MCF 10A (cell line): ENCODE measurements at regions not wholly inside any gene's neighbourhood (a gene's known extent, or its start where the extent isn't known, plus 50 kb on each side); places are given as distances from the start of the nearest gene placed in this dataset.

Experiments used
- BruUV-seq: library from RNA; stranded (reverse); fragments of 400-500 nt; replicated peaks from 2 replicates; lab custom pipeline; 2021; lab: Mats Ljungman, UMichigan
- CTCF ChIA-PET: fragments of 300-600 bp; sonication (Branson Sonifier 250); formaldehyde crosslinking; extraction: SDS; loops from one replicate; lab custom pipeline; 2021; ENCODE audit warnings: antibody characterized with exemption, inconsistent platforms; lab: Yijun Ruan, JAX
- POLR2A ChIA-PET: fragments of 300-600, 350-650 bp; sonication (Branson Sonifier 250); formaldehyde crosslinking; extraction: SDS; loops from one replicate; lab custom pipeline; 2020; ENCODE audit warnings: antibody characterized with exemption, inconsistent platforms; lab: Yijun Ruan, JAX
- DNase-seq: peaks from one replicate; pipeline ENCODE4 v3.0.0-alpha.2; 2018; ENCODE audit not compliant: unreplicated experiment
- H3K27ac Mint-ChIP-seq: one replicate; pipeline ENCODE4 v1.8.0; 2022; ENCODE audit warnings: mild to moderate bottlenecking, low read depth, mixed read lengths; ENCODE audit not compliant: unreplicated experiment
- H3K27me3 Mint-ChIP-seq: one replicate; pipeline ENCODE4 v1.8.0; 2022; ENCODE audit warnings: mixed read lengths; ENCODE audit not compliant: insufficient read depth, unreplicated experiment
- H3K36me3 Mint-ChIP-seq: one replicate; pipeline ENCODE4 v1.8.0; 2022; ENCODE audit warnings: mild to moderate bottlenecking, moderate library complexity, mixed read lengths; ENCODE audit not compliant: insufficient read depth, unreplicated experiment
- H3K4me1 Mint-ChIP-seq: one replicate; pipeline ENCODE4 v1.8.0; 2022; ENCODE audit warnings: mixed read lengths; ENCODE audit not compliant: insufficient read depth, unreplicated experiment
- H3K4me3 Mint-ChIP-seq: one replicate; pipeline ENCODE4 v1.8.0; 2022; ENCODE audit warnings: mild to moderate bottlenecking, moderate library complexity, mixed read lengths; ENCODE audit not compliant: unreplicated experiment
- H3K9me3 Mint-ChIP-seq: one replicate; pipeline ENCODE4 v1.8.0; 2022; ENCODE audit warnings: mixed read lengths; ENCODE audit not compliant: unreplicated experiment
- CTCF ChIP-seq: fragments of 200-600 bp; IDR thresholded peaks from one replicate; pipeline ENCODE4 v1.8.0; 2022; ENCODE audit warnings: antibody characterized with exemption, mild to moderate bottlenecking; ENCODE audit not compliant: unreplicated experiment
- intact Hi-C: fragments of 100-400 bp; cut with micrococcal nuclease; formaldehyde crosslinking; loops from 2 replicates; pipeline ENCODE4 v1.14.1; 2022

GRCh38 chr10:128777342-128777741 lies 651.1 kb upstream of the MKI67 start:
- no peak overlapping the region for H3K4me3 Mint-ChIP-seq
- no peaks in the 10 kb centered on the region for H3K36me3 Mint-ChIP-seq
- no peaks in the 10 kb centered on the region for H3K27me3 Mint-ChIP-seq
- DNase-seq, result no peak
- no TSS peak for BruUV-seq
- no peaks in the 10 kb centered on the region for H3K4me1 Mint-ChIP-seq
- ChIA-PET CTCF (interaction anchor here (0.7 kb wide), 1 partner anchor 11 kb away, joined by 3 read pairs; no protein-coding TSS in a partner anchor), POLR2A (no interaction called here)
- TF ChIP-seq CTCF, result no peak
- no peak overlapping the region for H3K27ac Mint-ChIP-seq
- H3K9me3 Mint-ChIP-seq, result peaks cover 11% of the 10 kb centered on the region
- intact Hi-C loops, result no loop called here

GRCh38 chr10:128779416-128779815 lies 653.2 kb upstream of the MKI67 start:
- no peak overlapping the region for H3K27ac Mint-ChIP-seq
- CTCF ChIA-PET, result no interaction called here
- no peaks in the 10 kb centered on the region for H3K36me3 Mint-ChIP-seq
- no TSS peak for BruUV-seq
- no peaks in the 10 kb centered on the region for H3K4me1 Mint-ChIP-seq
- H3K4me3 Mint-ChIP-seq, result no peak overlapping the region
- DNase-seq, result no peak
- H3K9me3 Mint-ChIP-seq, result no peaks in the 10 kb centered on the region
- no peak for TF ChIP-seq CTCF
- intact Hi-C loops, result no loop called here
- H3K27me3 Mint-ChIP-seq, result no peaks in the 10 kb centered on the region
- POLR2A ChIA-PET, result no interaction called here

GRCh38 chr10:128780156-128780761 lies 654.0 kb upstream of the MKI67 start:
- peaks cover 7% of the 10 kb centered on the region for H3K9me3 Mint-ChIP-seq
- CTCF ChIA-PET, result interaction anchor here (0.6 to 1.3 kb wide), 3 partner anchors 9 to 1209 kb away, joined by 3 read pairs; no protein-coding TSS in a partner anchor
- POLR2A ChIA-PET, result no interaction called here

GRCh38 chr10:128781637-128782036 lies 655.4 kb upstream of the MKI67 start:
- BruUV-seq, result no TSS peak
- Mint-ChIP-seq H3K9me3 (peaks cover 8% of the 10 kb centered on the region), H3K27me3 (peaks cover 7% of the 10 kb centered on the region), H3K27ac (no peak overlapping the region), H3K4me3 (no peak overlapping the region), H3K4me1 (no peaks in the 10 kb centered on the region), H3K36me3 (no peaks in the 10 kb centered on the region)
- TF ChIP-seq CTCF, result no peak
- CTCF ChIA-PET, result interaction anchor here (0.7 kb wide), 1 partner anchor 78 kb away, joined by 3 read pairs; no protein-coding TSS in a partner anchor
- POLR2A ChIA-PET, result interaction anchor here (0.6 kb wide), 1 partner anchor 20 kb away, joined by 3 read pairs; no protein-coding TSS in a partner anchor
- no peak for DNase-seq
- intact Hi-C loops, result no loop called here

More at GRCh38 chr10:128780156-128780761, 654.0 kb upstream of the MKI67 start:
- no peaks in the 10 kb centered on the region for H3K27me3 Mint-ChIP-seq
- intact Hi-C loops, result no loop called here
- TF ChIP-seq CTCF, result no peak
- BruUV-seq, result no TSS peak
- H3K4me3 Mint-ChIP-seq, result no peak overlapping the region
- no peaks in the 10 kb centered on the region for H3K4me1 Mint-ChIP-seq
- H3K36me3 Mint-ChIP-seq, result no peaks in the 10 kb centered on the region
- DNase-seq, result no peak
- no peak overlapping the region for H3K27ac Mint-ChIP-seq
